OCI-LY1 (cell line): ENCODE measurements at regions not wholly inside any gene's neighbourhood (a gene's known extent, or its start where the extent isn't known, plus 50 kb on each side); places are given as distances from the start of the nearest gene placed in this dataset.

ENCODE experiments used
- EZH2 ChIP-seq: fragments of 200-600 bp; sonication (generic), shearing (Covaris generic); IDR thresholded peaks from 2 replicates; pipeline ENCODE4 v1.8.0; 2017; ENCODE audit warnings: borderline replicate concordance, mixed run types, mild to moderate bottlenecking, antibody characterized with exemption, low read length, moderate library complexity, mixed read lengths
- TF ChIP-seq, protein P1 (sequence below): fragments of 200-600 bp; sonication (generic), shearing (Covaris generic); IDR thresholded peaks from 2 replicates; pipeline ENCODE4 v1.5.1; 2017; ENCODE audit warnings: mild to moderate bottlenecking, antibody characterized with exemption, low read length, moderate library complexity, mixed read lengths

DNA sequence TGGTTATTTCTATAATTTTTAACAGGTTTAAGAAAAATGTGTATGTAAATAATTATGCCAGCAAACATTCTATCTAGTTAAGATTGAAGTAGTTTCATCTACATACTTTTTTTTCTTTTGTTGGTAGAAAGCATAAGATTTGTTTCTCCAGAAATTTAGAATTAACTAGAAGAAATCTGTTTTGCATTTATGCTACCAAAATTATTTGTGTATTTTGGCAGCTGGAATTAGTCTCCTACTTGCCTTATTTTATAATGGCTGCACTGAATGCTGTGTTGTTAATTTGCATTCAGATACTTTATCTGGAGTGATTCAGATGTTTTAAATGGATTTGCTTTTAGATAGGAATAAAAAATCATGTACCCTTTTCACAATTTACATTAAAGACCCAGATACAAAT, 100.2 kb upstream of the NAALADL2 start:
- TF ChIP-seq, protein P1, sequence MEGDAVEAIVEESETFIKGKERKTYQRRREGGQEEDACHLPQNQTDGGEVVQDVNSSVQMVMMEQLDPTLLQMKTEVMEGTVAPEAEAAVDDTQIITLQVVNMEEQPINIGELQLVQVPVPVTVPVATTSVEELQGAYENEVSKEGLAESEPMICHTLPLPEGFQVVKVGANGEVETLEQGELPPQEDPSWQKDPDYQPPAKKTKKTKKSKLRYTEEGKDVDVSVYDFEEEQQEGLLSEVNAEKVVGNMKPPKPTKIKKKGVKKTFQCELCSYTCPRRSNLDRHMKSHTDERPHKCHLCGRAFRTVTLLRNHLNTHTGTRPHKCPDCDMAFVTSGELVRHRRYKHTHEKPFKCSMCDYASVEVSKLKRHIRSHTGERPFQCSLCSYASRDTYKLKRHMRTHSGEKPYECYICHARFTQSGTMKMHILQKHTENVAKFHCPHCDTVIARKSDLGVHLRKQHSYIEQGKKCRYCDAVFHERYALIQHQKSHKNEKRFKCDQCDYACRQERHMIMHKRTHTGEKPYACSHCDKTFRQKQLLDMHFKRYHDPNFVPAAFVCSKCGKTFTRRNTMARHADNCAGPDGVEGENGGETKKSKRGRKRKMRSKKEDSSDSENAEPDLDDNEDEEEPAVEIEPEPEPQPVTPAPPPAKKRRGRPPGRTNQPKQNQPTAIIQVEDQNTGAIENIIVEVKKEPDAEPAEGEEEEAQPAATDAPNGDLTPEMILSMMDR: no peak
- no peak for TF ChIP-seq EZH2
